ENCODE measurements at regions not wholly inside any gene's neighbourhood (a gene's known extent, or its start where the extent isn't known, plus 50 kb on each side); places are given as distances from the start of the nearest gene placed in this dataset.

DNA sequence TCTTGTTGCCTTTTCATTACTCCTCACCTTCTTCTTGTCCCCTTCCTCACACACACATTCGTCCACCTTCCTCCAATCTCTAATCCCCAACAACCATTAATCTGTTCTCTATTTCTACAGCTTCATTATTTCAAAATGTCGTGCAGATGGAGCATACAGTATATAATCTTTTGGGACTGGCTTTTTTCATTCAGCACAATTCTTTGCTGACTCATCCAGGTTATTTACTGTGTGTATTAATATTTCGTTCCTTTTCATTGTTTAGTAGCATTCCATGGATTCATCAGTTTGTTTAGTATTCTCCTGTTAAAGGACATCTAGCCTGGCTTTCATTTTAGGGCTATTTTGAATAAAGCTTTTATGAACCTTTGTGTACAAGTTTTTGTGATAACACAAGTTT, 159.3 kb downstream of the PTPN20 start:
- H3K9ac ChIP-seq (ENCODE audit: low read depth in 2 of 2, low read length in 2 of 2) = no peak overlapping the region
- no peaks in the 10 kb centered on the region for H3K9me3 ChIP-seq
- DNase-seq = no peak
- H3K4me1 ChIP-seq = no peaks in the 10 kb centered on the region
- H3K27ac ChIP-seq = no peak overlapping the region
- H3K4me3 ChIP-seq = no peak overlapping the region
- TF ChIP-seq, protein P1, sequence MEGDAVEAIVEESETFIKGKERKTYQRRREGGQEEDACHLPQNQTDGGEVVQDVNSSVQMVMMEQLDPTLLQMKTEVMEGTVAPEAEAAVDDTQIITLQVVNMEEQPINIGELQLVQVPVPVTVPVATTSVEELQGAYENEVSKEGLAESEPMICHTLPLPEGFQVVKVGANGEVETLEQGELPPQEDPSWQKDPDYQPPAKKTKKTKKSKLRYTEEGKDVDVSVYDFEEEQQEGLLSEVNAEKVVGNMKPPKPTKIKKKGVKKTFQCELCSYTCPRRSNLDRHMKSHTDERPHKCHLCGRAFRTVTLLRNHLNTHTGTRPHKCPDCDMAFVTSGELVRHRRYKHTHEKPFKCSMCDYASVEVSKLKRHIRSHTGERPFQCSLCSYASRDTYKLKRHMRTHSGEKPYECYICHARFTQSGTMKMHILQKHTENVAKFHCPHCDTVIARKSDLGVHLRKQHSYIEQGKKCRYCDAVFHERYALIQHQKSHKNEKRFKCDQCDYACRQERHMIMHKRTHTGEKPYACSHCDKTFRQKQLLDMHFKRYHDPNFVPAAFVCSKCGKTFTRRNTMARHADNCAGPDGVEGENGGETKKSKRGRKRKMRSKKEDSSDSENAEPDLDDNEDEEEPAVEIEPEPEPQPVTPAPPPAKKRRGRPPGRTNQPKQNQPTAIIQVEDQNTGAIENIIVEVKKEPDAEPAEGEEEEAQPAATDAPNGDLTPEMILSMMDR (IDR thresholded peaks at IDR 0.05) = no peak
- H3K36me3 ChIP-seq = no peaks in the 10 kb centered on the region
- no peaks in the 10 kb centered on the region for H3K27me3 ChIP-seq
- intact Hi-C loops (cut with DNase I) = no loop called here

DNA sequence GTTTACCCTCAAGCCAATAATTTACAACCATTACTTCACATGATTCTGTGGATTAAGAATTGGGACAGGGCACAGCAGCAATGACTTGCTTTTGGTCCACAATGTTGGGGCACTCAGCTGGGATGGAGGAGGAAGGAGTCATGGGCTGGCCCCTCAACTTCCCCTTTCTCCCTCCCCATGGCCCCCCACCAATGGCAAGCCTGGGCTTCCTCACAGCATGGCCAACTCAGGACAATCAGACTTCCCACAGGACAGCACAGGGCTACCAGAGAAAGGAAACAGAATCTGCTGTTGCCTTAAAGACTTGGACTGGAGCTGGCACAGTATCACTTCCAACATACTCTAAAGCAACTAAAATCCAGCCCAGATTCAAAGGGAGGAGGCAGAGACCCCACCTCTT, 160.7 kb downstream of the PTPN20 start:
- Histone ChIP-seq H3K9ac (ENCODE audit: low read depth in 2 of 2, low read length in 2 of 2) (no peak overlapping the region), H3K36me3 (no peaks in the 10 kb centered on the region), H3K27me3 (no peaks in the 10 kb centered on the region), H3K9me3 (no peaks in the 10 kb centered on the region), H3K4me1 (no peaks in the 10 kb centered on the region), H3K27ac (no peak overlapping the region), H3K4me3 (no peak overlapping the region)
- intact Hi-C loops (cut with DNase I) = no loop called here
- DNase-seq = no peak
- TF ChIP-seq, protein P1 (IDR thresholded peaks at IDR 0.05) = no peak

- H3K27ac ChIP-seq = no peak overlapping the region
- H3K36me3 ChIP-seq = no peaks in the 10 kb centered on the region
- no peaks in the 10 kb centered on the region for H3K9me3 ChIP-seq
- H3K4me3 ChIP-seq = no peak overlapping the region
- no peak overlapping the region for H3K9ac ChIP-seq (ENCODE audit: low read depth in 2 of 2, low read length in 2 of 2)
- intact Hi-C loops (cut with DNase I) = no loop called here
- H3K27me3 ChIP-seq = no peaks in the 10 kb centered on the region
- TF ChIP-seq, protein P1 (IDR thresholded peaks at IDR 0.05) = no peak
- DNase-seq = no peak
- no peaks in the 10 kb centered on the region for H3K4me1 ChIP-seq
Observed at GRCh38 chr10:47073967-47074366, 162.7 kb downstream of the PTPN20 start.

- Histone ChIP-seq H3K4me3 (no peak overlapping the region), H3K27ac (no peak overlapping the region)
- TF ChIP-seq, protein P1 (IDR thresholded peaks at IDR 0.05) = no peak
Observed at GRCh38 chr10:47076949-47077361, 165.7 kb downstream of the PTPN20 start.

GRCh38 chr10:47077386-47077785, 166.2 kb downstream of the PTPN20 start:
- Histone ChIP-seq H3K27ac (no peak overlapping the region), H3K9ac (ENCODE audit: low read depth in 2 of 2, low read length in 2 of 2) (no peak overlapping the region), H3K4me1 (no peaks in the 10 kb centered on the region), H3K36me3 (no peaks in the 10 kb centered on the region), H3K27me3 (no peaks in the 10 kb centered on the region), H3K9me3 (no peaks in the 10 kb centered on the region), H3K4me3 (no peak overlapping the region)
- TF ChIP-seq, protein P1 (IDR thresholded peaks at IDR 0.05) = no peak
- intact Hi-C loops (cut with DNase I) = no loop called here
- DNase-seq = no peak

More at GRCh38 chr10:47076949-47077361, 165.7 kb downstream of the PTPN20 start:
- Histone ChIP-seq H3K27me3 (no peaks in the 10 kb centered on the region), H3K4me1 (no peaks in the 10 kb centered on the region), H3K9me3 (no peaks in the 10 kb centered on the region), H3K36me3 (no peaks in the 10 kb centered on the region), H3K9ac (ENCODE audit: low read depth in 2 of 2, low read length in 2 of 2) (no peak overlapping the region)
- no peak for DNase-seq
- intact Hi-C loops (cut with DNase I) = no loop called here

GRCh38 chr10:47077941-47078340, 166.7 kb downstream of the PTPN20 start:
- intact Hi-C loops (cut with DNase I) = no loop called here
- Histone ChIP-seq H3K4me1 (no peaks in the 10 kb centered on the region), H3K4me3 (no peak overlapping the region), H3K9ac (ENCODE audit: low read depth in 2 of 2, low read length in 2 of 2) (no peak overlapping the region), H3K27ac (no peak overlapping the region), H3K27me3 (no peaks in the 10 kb centered on the region), H3K9me3 (no peaks in the 10 kb centered on the region), H3K36me3 (no peaks in the 10 kb centered on the region)
- no peak for DNase-seq
- TF ChIP-seq, protein P1 (IDR thresholded peaks at IDR 0.05) = no peak
